Mucosa of descending colon (tissue), 3 donors: ENCODE measurements at regions not wholly inside any gene's neighbourhood (a gene's known extent, or its start where the extent isn't known, plus 50 kb on each side); places are given as distances from the start of the nearest gene placed in this dataset.
"Not testable (repeated sequence)": the region's sequence is repeated elsewhere in the genome, so short reads cannot be mapped to it uniquely, and the experiment has no call there.

Experiments used
- ATAC-seq: fragments of 200-7000 bp; cut with Tn5 transposase; one replicate; pipeline ENCODE4 v1.9.1; 2020; ENCODE audit warnings: mild to moderate bottlenecking, moderate library complexity
- DNase-seq, 3 donors: peaks; one replicate each; pipeline ENCODE4 v3.0.0-alpha.2; 2020
- H3K36me3 ChIP-seq: fragments of 200-600 bp; one replicate; pipeline ENCODE4 v1.8.0; 2021; ENCODE audit warnings: low read depth, mild to moderate bottlenecking
- H3K4me1 ChIP-seq: fragments of 200-600 bp; one replicate; pipeline ENCODE4 v1.8.0; 2021; ENCODE audit warnings: low read depth, mild to moderate bottlenecking
- H3K4me3 ChIP-seq: fragments of 200-600 bp; one replicate; pipeline ENCODE4 v1.8.0; 2021; ENCODE audit warnings: mild to moderate bottlenecking
- H3K9me3 ChIP-seq: fragments of 200-600 bp; one replicate; pipeline ENCODE4 v1.8.0; 2021; ENCODE audit warnings: mild to moderate bottlenecking
- CTCF ChIP-seq: fragments of 200-600 bp; IDR thresholded peaks from one replicate; pipeline ENCODE4 v1.8.0; 2022; ENCODE audit warnings: antibody characterized with exemption, mild to moderate bottlenecking
- intact Hi-C, 2 donors: fragments of 100-400 bp; cut with DNase I in 1 of 2; cut with micrococcal nuclease in 1 of 2; formaldehyde crosslinking; loops; one replicate each; pipeline versions ENCODE4 v1.11.0 to v1.11.1; 2022; cut with DNase I, micrococcal nuclease
- donor health status: DM: no; HTN: no; CAD: no; lungs with moderate emphysema.
- donor health status: DM: no; HTN: no; CAD: no.
- donor health status: DM: no; HTN: yes; CAD: no.

GRCh38 chr3:34508732-34509131 lies 710.3 kb downstream of the PDCD6IP start:
- no peaks in the 10 kb centered on the region for H3K9me3 ChIP-seq
- TF ChIP-seq CTCF = no peak
- no peak for DNase-seq
- no peaks in the 10 kb centered on the region for H3K4me1 ChIP-seq
- intact Hi-C loops = no loop called here
- no peak overlapping the region for H3K4me3 ChIP-seq
- H3K36me3 ChIP-seq = no peaks in the 10 kb centered on the region
- no peak for ATAC-seq

- TF ChIP-seq CTCF = no peak
- no peaks in the 10 kb centered on the region for H3K4me1 ChIP-seq
- no peaks in the 10 kb centered on the region for H3K9me3 ChIP-seq
- no peaks in the 10 kb centered on the region for H3K36me3 ChIP-seq
- DNase-seq (no peak), ATAC-seq (no peak)
- no peak overlapping the region for H3K4me3 ChIP-seq
- intact Hi-C loops = no loop called here
These were observed 713.5 kb downstream of the PDCD6IP start for GRCh38 chr3:34511891-34512290.

GRCh38 chr3:34519008-34519407 lies 720.6 kb downstream of the PDCD6IP start:
- H3K4me3 ChIP-seq, ATAC-seq, intact Hi-C loops, H3K36me3 ChIP-seq, H3K4me1 ChIP-seq, H3K9me3 ChIP-seq, DNase-seq: not testable (repeated sequence)

- no peaks in the 10 kb centered on the region for H3K36me3 ChIP-seq
- no peak for ATAC-seq
These were observed 732.7 kb downstream of the PDCD6IP start for GRCh38 chr3:34531156-34531555.

GRCh38 chr3:34533451-34533850 lies 735.0 kb downstream of the PDCD6IP start:
- TF ChIP-seq CTCF = no peak
- Histone ChIP-seq H3K36me3 (no peaks in the 10 kb centered on the region), H3K9me3 (no peaks in the 10 kb centered on the region), H3K4me3 (no peak overlapping the region), H3K4me1 (no peaks in the 10 kb centered on the region)
- intact Hi-C loops = no loop called here
- ATAC-seq (no peak), DNase-seq (no peak)

More at GRCh38 chr3:34531156-34531555, 732.7 kb downstream of the PDCD6IP start:
- Histone ChIP-seq H3K9me3 (no peaks in the 10 kb centered on the region), H3K4me1 (no peaks in the 10 kb centered on the region), H3K4me3 (no peak overlapping the region)
- intact Hi-C loops = no loop called here
- DNase-seq = no peak
- no peak for TF ChIP-seq CTCF

GRCh38 chr3:34534013-34534412 lies 735.6 kb downstream of the PDCD6IP start:
- H3K4me1 ChIP-seq = no peaks in the 10 kb centered on the region
- H3K9me3 ChIP-seq = no peaks in the 10 kb centered on the region
- H3K4me3 ChIP-seq = no peak overlapping the region
- intact Hi-C loops = no loop called here
- DNase-seq (no peak), ATAC-seq (no peak)
- no peak for TF ChIP-seq CTCF
- no peaks in the 10 kb centered on the region for H3K36me3 ChIP-seq
